WTC11 (cell line): ENCODE measurements at regions not wholly inside any gene's neighbourhood (a gene's known extent, or its start where the extent isn't known, plus 50 kb on each side); places are given as distances from the start of the nearest gene placed in this dataset.

Experiments
- AFF4 ChIP-seq: sonication (generic); formaldehyde crosslinking; IDR thresholded peaks from 2 replicates; pipeline ENCODE4 v1.8.1; 2023; ENCODE audit warnings: mild to moderate bottlenecking, missing genetic modification reagents, borderline replicate concordance
- ATF6 ChIP-seq: sonication (generic); formaldehyde crosslinking; IDR thresholded peaks from 2 replicates; pipeline ENCODE4 v1.8.1; 2023; ENCODE audit warnings: mild to moderate bottlenecking, missing genetic modification reagents
- ELF4 ChIP-seq: sonication (generic); formaldehyde crosslinking; IDR thresholded peaks from 2 replicates; pipeline ENCODE4 v1.8.1; 2022; ENCODE audit warnings: low read depth, mild to moderate bottlenecking, moderate library complexity, missing genetic modification reagents
- FOXJ3 ChIP-seq: sonication (generic); formaldehyde crosslinking; IDR thresholded peaks from 2 replicates; pipeline ENCODE4 v1.9.0; 2021; ENCODE audit warnings: missing genetic modification reagents, mild to moderate bottlenecking, borderline replicate concordance
- FOXK1 ChIP-seq: sonication (generic); formaldehyde crosslinking; IDR thresholded peaks from 2 replicates; pipeline ENCODE4 v1.8.0; 2022; ENCODE audit warnings: mild to moderate bottlenecking, moderate library complexity, missing genetic modification reagents
- NR2C2 ChIP-seq: sonication (generic); formaldehyde crosslinking; IDR thresholded peaks from 2 replicates; pipeline ENCODE4 v1.8.0; 2022; ENCODE audit warnings: mild to moderate bottlenecking, missing genetic modification reagents
- NR3C1 ChIP-seq: sonication (generic); formaldehyde crosslinking; conservative IDR thresholded peaks from 2 replicates; pipeline ENCODE4 v1.8.1; 2023; ENCODE audit warnings: low read depth, mild to moderate bottlenecking, missing genetic modification reagents
- USF1 ChIP-seq: sonication (generic); formaldehyde crosslinking; IDR thresholded peaks from 2 replicates; pipeline ENCODE4 v1.8.0; 2022; ENCODE audit warnings: mild to moderate bottlenecking, missing genetic modification reagents
- ZNF396 ChIP-seq: fragments of 250-450 bp; sonication (Bioruptor Pico); IDR thresholded peaks from 2 replicates; pipeline ENCODE4 v1.8.0; 2021; ENCODE audit warnings: mild to moderate bottlenecking, moderate library complexity, borderline replicate concordance
- TF ChIP-seq, protein P1 (sequence below): sonication (generic); formaldehyde crosslinking; conservative IDR thresholded peaks from 2 replicates; pipeline ENCODE4 v1.8.1; 2023; ENCODE audit warnings: mild to moderate bottlenecking, low read depth, missing genetic modification reagents, moderate library complexity
- TF ChIP-seq, protein P2 (sequence below): fragments of 200-600 bp; IDR thresholded peaks from 2 replicates; pipeline ENCODE4 v1.8.0; 2022; ENCODE audit warnings: antibody characterized with exemption
- TF ChIP-seq, protein P3 (sequence below): sonication (generic); formaldehyde crosslinking; IDR thresholded peaks from 2 replicates; pipeline ENCODE4 v1.8.0; 2022; ENCODE audit warnings: missing genetic modification reagents
- TF ChIP-seq, protein P4 (sequence below): sonication (generic); formaldehyde crosslinking; conservative IDR thresholded peaks from 2 replicates; pipeline ENCODE4 v1.8.1; 2022; ENCODE audit warnings: mild to moderate bottlenecking, missing genetic modification reagents
- TF ChIP-seq, protein P5 (sequence below): sonication (generic); formaldehyde crosslinking; IDR thresholded peaks from 2 replicates; pipeline ENCODE4 v1.8.1; 2022; ENCODE audit warnings: mild to moderate bottlenecking, missing genetic modification reagents, moderate library complexity, borderline replicate concordance

DNA sequence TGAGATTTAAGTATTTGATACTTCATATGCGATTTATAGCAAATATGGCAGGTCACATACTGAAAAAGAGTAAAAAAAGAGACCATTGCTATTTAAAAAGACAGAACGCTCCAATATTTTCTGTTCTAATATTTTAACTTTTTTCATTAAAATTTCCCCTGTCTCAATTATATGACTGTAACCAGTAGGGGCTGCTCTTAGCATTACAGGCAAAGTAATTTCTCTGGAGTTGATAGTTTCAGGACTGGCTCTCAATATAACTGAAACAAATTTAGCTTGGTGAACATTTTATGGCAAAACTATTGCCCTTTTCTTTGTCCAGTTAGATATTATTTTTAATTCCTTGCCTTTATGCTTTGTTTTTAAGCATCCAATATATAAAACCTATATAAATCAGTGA is 286.3 kb upstream of the ROBO2 start:
- TF ChIP-seq ZNF396 (CRISPR knock-in tag) = no peak
- TF ChIP-seq, protein P1, sequence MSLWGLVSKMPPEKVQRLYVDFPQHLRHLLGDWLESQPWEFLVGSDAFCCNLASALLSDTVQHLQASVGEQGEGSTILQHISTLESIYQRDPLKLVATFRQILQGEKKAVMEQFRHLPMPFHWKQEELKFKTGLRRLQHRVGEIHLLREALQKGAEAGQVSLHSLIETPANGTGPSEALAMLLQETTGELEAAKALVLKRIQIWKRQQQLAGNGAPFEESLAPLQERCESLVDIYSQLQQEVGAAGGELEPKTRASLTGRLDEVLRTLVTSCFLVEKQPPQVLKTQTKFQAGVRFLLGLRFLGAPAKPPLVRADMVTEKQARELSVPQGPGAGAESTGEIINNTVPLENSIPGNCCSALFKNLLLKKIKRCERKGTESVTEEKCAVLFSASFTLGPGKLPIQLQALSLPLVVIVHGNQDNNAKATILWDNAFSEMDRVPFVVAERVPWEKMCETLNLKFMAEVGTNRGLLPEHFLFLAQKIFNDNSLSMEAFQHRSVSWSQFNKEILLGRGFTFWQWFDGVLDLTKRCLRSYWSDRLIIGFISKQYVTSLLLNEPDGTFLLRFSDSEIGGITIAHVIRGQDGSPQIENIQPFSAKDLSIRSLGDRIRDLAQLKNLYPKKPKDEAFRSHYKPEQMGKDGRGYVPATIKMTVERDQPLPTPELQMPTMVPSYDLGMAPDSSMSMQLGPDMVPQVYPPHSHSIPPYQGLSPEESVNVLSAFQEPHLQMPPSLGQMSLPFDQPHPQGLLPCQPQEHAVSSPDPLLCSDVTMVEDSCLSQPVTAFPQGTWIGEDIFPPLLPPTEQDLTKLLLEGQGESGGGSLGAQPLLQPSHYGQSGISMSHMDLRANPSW (CRISPR knock-in tag) = no peak
- TF ChIP-seq, protein P2, sequence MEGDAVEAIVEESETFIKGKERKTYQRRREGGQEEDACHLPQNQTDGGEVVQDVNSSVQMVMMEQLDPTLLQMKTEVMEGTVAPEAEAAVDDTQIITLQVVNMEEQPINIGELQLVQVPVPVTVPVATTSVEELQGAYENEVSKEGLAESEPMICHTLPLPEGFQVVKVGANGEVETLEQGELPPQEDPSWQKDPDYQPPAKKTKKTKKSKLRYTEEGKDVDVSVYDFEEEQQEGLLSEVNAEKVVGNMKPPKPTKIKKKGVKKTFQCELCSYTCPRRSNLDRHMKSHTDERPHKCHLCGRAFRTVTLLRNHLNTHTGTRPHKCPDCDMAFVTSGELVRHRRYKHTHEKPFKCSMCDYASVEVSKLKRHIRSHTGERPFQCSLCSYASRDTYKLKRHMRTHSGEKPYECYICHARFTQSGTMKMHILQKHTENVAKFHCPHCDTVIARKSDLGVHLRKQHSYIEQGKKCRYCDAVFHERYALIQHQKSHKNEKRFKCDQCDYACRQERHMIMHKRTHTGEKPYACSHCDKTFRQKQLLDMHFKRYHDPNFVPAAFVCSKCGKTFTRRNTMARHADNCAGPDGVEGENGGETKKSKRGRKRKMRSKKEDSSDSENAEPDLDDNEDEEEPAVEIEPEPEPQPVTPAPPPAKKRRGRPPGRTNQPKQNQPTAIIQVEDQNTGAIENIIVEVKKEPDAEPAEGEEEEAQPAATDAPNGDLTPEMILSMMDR = no peak
- TF ChIP-seq FOXK1 = no peak
- no peak for TF ChIP-seq ELF4 (CRISPR knock-in tag)
- no peak for TF ChIP-seq AFF4 (CRISPR knock-in tag)
- no peak for TF ChIP-seq ATF6
- TF ChIP-seq, protein P3, sequence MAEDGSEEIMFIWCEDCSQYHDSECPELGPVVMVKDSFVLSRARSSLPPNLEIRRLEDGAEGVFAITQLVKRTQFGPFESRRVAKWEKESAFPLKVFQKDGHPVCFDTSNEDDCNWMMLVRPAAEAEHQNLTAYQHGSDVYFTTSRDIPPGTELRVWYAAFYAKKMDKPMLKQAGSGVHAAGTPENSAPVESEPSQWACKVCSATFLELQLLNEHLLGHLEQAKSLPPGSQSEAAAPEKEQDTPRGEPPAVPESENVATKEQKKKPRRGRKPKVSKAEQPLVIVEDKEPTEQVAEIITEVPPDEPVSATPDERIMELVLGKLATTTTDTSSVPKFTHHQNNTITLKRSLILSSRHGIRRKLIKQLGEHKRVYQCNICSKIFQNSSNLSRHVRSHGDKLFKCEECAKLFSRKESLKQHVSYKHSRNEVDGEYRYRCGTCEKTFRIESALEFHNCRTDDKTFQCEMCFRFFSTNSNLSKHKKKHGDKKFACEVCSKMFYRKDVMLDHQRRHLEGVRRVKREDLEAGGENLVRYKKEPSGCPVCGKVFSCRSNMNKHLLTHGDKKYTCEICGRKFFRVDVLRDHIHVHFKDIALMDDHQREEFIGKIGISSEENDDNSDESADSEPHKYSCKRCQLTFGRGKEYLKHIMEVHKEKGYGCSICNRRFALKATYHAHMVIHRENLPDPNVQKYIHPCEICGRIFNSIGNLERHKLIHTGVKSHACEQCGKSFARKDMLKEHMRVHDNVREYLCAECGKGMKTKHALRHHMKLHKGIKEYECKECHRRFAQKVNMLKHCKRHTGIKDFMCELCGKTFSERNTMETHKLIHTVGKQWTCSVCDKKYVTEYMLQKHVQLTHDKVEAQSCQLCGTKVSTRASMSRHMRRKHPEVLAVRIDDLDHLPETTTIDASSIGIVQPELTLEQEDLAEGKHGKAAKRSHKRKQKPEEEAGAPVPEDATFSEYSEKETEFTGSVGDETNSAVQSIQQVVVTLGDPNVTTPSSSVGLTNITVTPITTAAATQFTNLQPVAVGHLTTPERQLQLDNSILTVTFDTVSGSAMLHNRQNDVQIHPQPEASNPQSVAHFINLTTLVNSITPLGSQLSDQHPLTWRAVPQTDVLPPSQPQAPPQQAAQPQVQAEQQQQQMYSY (CRISPR knock-in tag) = no peak
- no peak for TF ChIP-seq NR3C1 (CRISPR knock-in tag)
- TF ChIP-seq USF1 = no peak
- TF ChIP-seq, protein P4, sequence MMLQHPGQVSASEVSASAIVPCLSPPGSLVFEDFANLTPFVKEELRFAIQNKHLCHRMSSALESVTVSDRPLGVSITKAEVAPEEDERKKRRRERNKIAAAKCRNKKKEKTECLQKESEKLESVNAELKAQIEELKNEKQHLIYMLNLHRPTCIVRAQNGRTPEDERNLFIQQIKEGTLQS (CRISPR knock-in tag) = no peak
- no peak for TF ChIP-seq FOXJ3 (CRISPR knock-in tag)
- TF ChIP-seq NR2C2 (CRISPR knock-in tag) = no peak
- TF ChIP-seq, protein P5, sequence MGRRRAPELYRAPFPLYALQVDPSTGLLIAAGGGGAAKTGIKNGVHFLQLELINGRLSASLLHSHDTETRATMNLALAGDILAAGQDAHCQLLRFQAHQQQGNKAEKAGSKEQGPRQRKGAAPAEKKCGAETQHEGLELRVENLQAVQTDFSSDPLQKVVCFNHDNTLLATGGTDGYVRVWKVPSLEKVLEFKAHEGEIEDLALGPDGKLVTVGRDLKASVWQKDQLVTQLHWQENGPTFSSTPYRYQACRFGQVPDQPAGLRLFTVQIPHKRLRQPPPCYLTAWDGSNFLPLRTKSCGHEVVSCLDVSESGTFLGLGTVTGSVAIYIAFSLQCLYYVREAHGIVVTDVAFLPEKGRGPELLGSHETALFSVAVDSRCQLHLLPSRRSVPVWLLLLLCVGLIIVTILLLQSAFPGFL (CRISPR knock-in tag) = no peak
